ENCODE measurements at regions not wholly inside any gene's neighbourhood (a gene's known extent, or its start where the extent isn't known, plus 50 kb on each side); places are given as distances from the start of the nearest gene placed in this dataset.

DNA sequence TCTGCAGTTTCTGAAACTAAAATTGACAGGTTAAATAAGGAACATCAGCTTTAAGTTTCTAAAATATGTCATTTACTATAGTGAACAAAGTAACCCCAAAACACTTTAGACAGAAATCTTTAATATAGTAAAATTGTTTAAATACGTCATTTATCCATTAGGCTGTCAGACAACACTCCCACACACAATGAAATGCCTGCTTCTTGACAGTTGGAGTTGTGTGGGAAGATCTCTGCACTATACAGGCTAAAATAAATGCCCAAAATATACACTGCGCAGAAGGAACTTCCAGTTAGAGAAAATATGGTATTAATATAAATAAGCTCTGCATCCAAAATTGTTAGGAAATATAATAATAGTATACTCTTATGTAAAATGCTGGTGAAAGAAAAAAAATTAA, 794.4 kb downstream of the CDH18 start:
- no peak overlapping the region for H3K27ac ChIP-seq (ENCODE audit: low read depth in 1 of 2, low read length in 1 of 2)
- no peak for DNase-seq
- no peaks in the 10 kb centered on the region for H3K36me3 ChIP-seq (ENCODE audit: control insufficient read depth in 4 of 4, insufficient read depth in 4 of 4, low read length in 4 of 4)
- 88 to 89% methylated on average over 2 of the region's 2 CpGs for WGBS, 2 donors
- H3K9ac ChIP-seq (ENCODE audit: insufficient read depth in 1 of 2, low read length in 2 of 2): no peak overlapping the region
- no peak overlapping the region for H3K4me3 ChIP-seq
- no peaks in the 10 kb centered on the region for H3K4me1 ChIP-seq (ENCODE audit: control insufficient read depth in 5 of 5, insufficient read depth in 5 of 5, low read length in 5 of 5)
- no peak for ATAC-seq (ENCODE audit: insufficient read depth, low FRiP score)
- peaks cover 0 to 3% (median 0%) of the 10 kb centered on the region in 4 donors for H3K9me3 ChIP-seq (ENCODE audit: control insufficient read depth in 4 of 4, insufficient read depth in 3 of 4, low read length in 3 of 4)
- H3K27me3 ChIP-seq (ENCODE audit: control insufficient read depth in 3 of 3, insufficient read depth in 3 of 3, low read length in 2 of 3): no peaks in the 10 kb centered on the region
- TF ChIP-seq, protein P1, sequence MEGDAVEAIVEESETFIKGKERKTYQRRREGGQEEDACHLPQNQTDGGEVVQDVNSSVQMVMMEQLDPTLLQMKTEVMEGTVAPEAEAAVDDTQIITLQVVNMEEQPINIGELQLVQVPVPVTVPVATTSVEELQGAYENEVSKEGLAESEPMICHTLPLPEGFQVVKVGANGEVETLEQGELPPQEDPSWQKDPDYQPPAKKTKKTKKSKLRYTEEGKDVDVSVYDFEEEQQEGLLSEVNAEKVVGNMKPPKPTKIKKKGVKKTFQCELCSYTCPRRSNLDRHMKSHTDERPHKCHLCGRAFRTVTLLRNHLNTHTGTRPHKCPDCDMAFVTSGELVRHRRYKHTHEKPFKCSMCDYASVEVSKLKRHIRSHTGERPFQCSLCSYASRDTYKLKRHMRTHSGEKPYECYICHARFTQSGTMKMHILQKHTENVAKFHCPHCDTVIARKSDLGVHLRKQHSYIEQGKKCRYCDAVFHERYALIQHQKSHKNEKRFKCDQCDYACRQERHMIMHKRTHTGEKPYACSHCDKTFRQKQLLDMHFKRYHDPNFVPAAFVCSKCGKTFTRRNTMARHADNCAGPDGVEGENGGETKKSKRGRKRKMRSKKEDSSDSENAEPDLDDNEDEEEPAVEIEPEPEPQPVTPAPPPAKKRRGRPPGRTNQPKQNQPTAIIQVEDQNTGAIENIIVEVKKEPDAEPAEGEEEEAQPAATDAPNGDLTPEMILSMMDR (IDR thresholded peaks at IDR 0.05; ENCODE audit: control extremely low read depth, extremely low read depth): no peak

DNA sequence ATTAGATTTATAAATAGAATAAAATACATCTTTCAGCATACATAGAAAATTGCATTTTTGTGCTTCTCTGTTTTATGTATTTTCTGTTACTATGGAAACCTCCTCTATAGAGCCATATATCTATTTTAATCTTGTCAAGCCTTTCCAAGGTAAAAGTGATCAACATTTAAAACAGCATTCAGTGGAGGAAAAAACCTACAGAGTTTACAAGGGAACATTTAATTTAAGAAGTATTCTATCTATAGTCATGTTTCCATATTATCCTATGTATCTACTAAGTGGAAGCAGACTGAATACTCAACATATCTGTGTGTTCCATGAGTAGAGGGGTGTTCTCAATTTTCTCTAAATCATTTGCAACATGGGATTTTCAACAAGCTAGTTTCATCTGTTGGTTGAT, 791.4 kb downstream of the CDH18 start:
- TF ChIP-seq, protein P1 (IDR thresholded peaks at IDR 0.05; ENCODE audit: control extremely low read depth, extremely low read depth): no peak
- Histone ChIP-seq H3K27me3 (ENCODE audit: control insufficient read depth in 3 of 3, insufficient read depth in 3 of 3, low read length in 2 of 3) (no peaks in the 10 kb centered on the region), H3K9ac (ENCODE audit: insufficient read depth in 1 of 2, low read length in 2 of 2) (no peak overlapping the region), H3K36me3 (ENCODE audit: control insufficient read depth in 4 of 4, insufficient read depth in 4 of 4, low read length in 4 of 4) (no peaks in the 10 kb centered on the region), H3K27ac (ENCODE audit: low read depth in 1 of 2, low read length in 1 of 2) (no peak overlapping the region), H3K9me3 (ENCODE audit: control insufficient read depth in 4 of 4, insufficient read depth in 3 of 4, low read length in 3 of 4) (no peaks in the 10 kb centered on the region), H3K4me3 (no peak overlapping the region), H3K4me1 (ENCODE audit: control insufficient read depth in 5 of 5, insufficient read depth in 5 of 5, low read length in 5 of 5) (no peaks in the 10 kb centered on the region)
- ATAC-seq (ENCODE audit: insufficient read depth, low FRiP score) (no peak), DNase-seq (no peak)

DNA sequence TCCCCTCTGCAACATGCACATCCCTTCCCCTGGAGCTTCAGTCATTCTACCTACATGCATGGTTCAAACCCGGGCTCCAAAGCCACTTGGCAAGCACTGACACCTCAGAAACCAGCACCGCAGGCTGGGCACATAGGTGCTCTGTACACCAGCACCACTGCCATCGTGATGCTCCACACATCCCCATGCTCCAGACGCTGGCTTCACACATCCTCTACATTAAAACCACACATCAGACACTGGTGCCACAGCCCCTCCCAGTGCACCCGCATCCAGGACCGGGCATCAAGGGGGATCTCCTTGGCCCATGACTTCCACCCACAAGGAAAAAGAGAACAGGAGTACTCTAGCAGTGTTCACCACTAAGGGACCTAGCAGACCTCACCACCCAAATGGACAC, 787.7 kb downstream of the CDH18 start:
- WGBS, 2 donors: 90% methylated on average over 6 of the region's 6 CpGs
- H3K4me1 ChIP-seq (ENCODE audit: control insufficient read depth in 5 of 5, insufficient read depth in 5 of 5, low read length in 5 of 5): no peaks in the 10 kb centered on the region
- no peak overlapping the region for H3K9ac ChIP-seq (ENCODE audit: insufficient read depth in 1 of 2, low read length in 2 of 2)
- TF ChIP-seq, protein P1 (IDR thresholded peaks at IDR 0.05; ENCODE audit: control extremely low read depth, extremely low read depth): no peak
- no peaks in the 10 kb centered on the region for H3K9me3 ChIP-seq (ENCODE audit: control insufficient read depth in 4 of 4, insufficient read depth in 3 of 4, low read length in 3 of 4)
- no peak for DNase-seq
- H3K4me3 ChIP-seq: no peak overlapping the region
- H3K27me3 ChIP-seq (ENCODE audit: control insufficient read depth in 3 of 3, insufficient read depth in 3 of 3, low read length in 2 of 3): no peaks in the 10 kb centered on the region
- H3K27ac ChIP-seq (ENCODE audit: low read depth in 1 of 2, low read length in 1 of 2): no peak overlapping the region
- ATAC-seq (ENCODE audit: insufficient read depth, low FRiP score): no peak
- H3K36me3 ChIP-seq (ENCODE audit: control insufficient read depth in 4 of 4, insufficient read depth in 4 of 4, low read length in 4 of 4): no peaks in the 10 kb centered on the region

DNA sequence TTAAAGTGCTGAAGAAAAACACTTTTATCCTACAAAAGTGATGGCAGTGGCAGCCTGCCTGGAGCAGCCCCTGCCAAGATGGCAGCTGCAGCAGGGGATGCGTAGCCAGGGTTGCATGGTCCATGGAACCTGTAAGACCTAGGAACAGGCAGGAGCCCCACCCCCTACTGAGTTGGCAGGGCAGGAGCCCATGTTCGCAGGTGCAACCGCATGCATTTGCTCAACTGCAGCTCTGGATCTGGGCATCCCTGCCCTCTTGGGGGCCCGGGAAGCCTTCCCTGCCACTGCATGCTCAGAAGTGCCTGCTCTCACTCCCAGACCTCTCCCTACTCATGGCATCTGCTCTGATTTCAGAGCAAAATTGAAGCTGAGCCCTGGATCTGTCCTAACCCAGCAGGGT, 779.6 kb downstream of the CDH18 start:
- DNase-seq (no peak), ATAC-seq (ENCODE audit: insufficient read depth, low FRiP score) (no peak)
- Histone ChIP-seq H3K4me3 (no peak overlapping the region), H3K27ac (ENCODE audit: low read depth in 1 of 2, low read length in 1 of 2) (no peak overlapping the region), H3K9ac (ENCODE audit: insufficient read depth in 1 of 2, low read length in 2 of 2) (no peak overlapping the region), H3K36me3 (ENCODE audit: control insufficient read depth in 4 of 4, insufficient read depth in 4 of 4, low read length in 4 of 4) (no peaks in the 10 kb centered on the region), H3K9me3 (ENCODE audit: control insufficient read depth in 4 of 4, insufficient read depth in 3 of 4, low read length in 3 of 4) (peaks cover 0 to 6% (median 0%) of the 10 kb centered on the region in 4 donors), H3K27me3 (ENCODE audit: control insufficient read depth in 3 of 3, insufficient read depth in 3 of 3, low read length in 2 of 3) (no peaks in the 10 kb centered on the region), H3K4me1 (ENCODE audit: control insufficient read depth in 5 of 5, insufficient read depth in 5 of 5, low read length in 5 of 5) (no peaks in the 10 kb centered on the region)
- TF ChIP-seq, protein P1 (IDR thresholded peaks at IDR 0.05; ENCODE audit: control extremely low read depth, extremely low read depth): no peak
- 74 to 97% methylated on average over 4 of the region's 4 CpGs for WGBS, 2 donors
